HEK293 (cell line): ENCODE measurements at regions not wholly inside any gene's neighbourhood (a gene's known extent, or its start where the extent isn't known, plus 50 kb on each side); places are given as distances from the start of the nearest gene placed in this dataset.

Experiments
- CTCF ChIA-PET: fragments of 350-600 bp; formaldehyde crosslinking; extraction: SDS; loops from one replicate; lab custom pipeline; 2021; ENCODE audit warnings: antibody characterized with exemption; lab: Yijun Ruan, JAX
- POLR2A ChIA-PET: fragments of 300-600 bp; formaldehyde crosslinking; extraction: SDS; loops from one replicate; lab custom pipeline; 2020; ENCODE audit warnings: antibody characterized with exemption, inconsistent platforms; lab: Yijun Ruan, JAX
- H3K27ac ChIP-seq: fragments of 200-500 bp; sonication (Bioruptor generic); 2 replicates; pipeline ENCODE4 v1.5.1; 2014; ENCODE audit warnings: low read depth, low read length, control low read depth, inconsistent platforms; ENCODE audit errors: extremely low read depth
- H3K36me3 ChIP-seq, 2 experiments: fragments of 200-500 bp in 1 of 2; sonication (Bioruptor generic) in 1 of 2; 1 replicate in 1 of 2; 2 replicates in 1 of 2; pipeline ENCODE4 v1.5.1; 2014 to 2017; ENCODE audit warnings: inconsistent platforms in 2 of 2, low read length in 2 of 2; ENCODE audit not compliant: control insufficient read depth in 2 of 2, insufficient read depth in 1 of 2
- H3K4me1 ChIP-seq: fragments of 200-500 bp; sonication (Bioruptor generic); 2 replicates; pipeline ENCODE4 v1.5.1; 2014; ENCODE audit warnings: mild to moderate bottlenecking, low read length, inconsistent platforms; ENCODE audit not compliant: control insufficient read depth, insufficient read depth
- H3K4me3 ChIP-seq: 2 replicates; pipeline ENCODE4 v1.5.1; 2011; ENCODE audit warnings: low read depth, mild to moderate bottlenecking, control low read depth, low read length, moderate library complexity
- H3K9me3 ChIP-seq: fragments of 200-500 bp; sonication (Bioruptor generic); 2 replicates; pipeline ENCODE4 v1.5.1; 2014; ENCODE audit warnings: low read depth, low read length, inconsistent platforms; ENCODE audit not compliant: control insufficient read depth, insufficient read depth
- GFI1B ChIP-seq: fragments of 450-650 bp; formaldehyde crosslinking; IDR thresholded peaks from 2 replicates; pipeline ENCODE4 v1.5.1; 2016; ENCODE audit warnings: missing biosample characterization, missing genetic modification characterization
- GLI2 ChIP-seq: fragments of 450-650 bp; formaldehyde crosslinking; IDR thresholded peaks from 2 replicates; pipeline ENCODE4; 2017; ENCODE audit warnings: missing biosample characterization, missing genetic modification characterization, low read depth, borderline replicate concordance
- GLIS2 ChIP-seq: fragments of 450-650 bp; formaldehyde crosslinking; IDR thresholded peaks from 2 replicates; pipeline ENCODE4 v1.5.1; 2016; ENCODE audit warnings: missing biosample characterization, missing genetic modification characterization
- SP3 ChIP-seq: fragments of 450-650 bp; formaldehyde crosslinking; IDR thresholded peaks from 2 replicates; pipeline ENCODE4 v1.5.1; 2016; ENCODE audit warnings: missing biosample characterization, missing genetic modification characterization
- TRIM28 ChIP-seq: IDR thresholded peaks from 2 replicates; pipeline ENCODE4 v1.6.1; 2011; ENCODE audit warnings: low read length, control low read depth, borderline replicate concordance
- ZBTB1 ChIP-seq: fragments of 450-650 bp; formaldehyde crosslinking; IDR thresholded peaks from 2 replicates; pipeline ENCODE4 v1.5.1; 2016; ENCODE audit warnings: missing biosample characterization, missing genetic modification characterization
- ZNF133 ChIP-seq: fragments of 450-650 bp; formaldehyde crosslinking; IDR thresholded peaks from 2 replicates; pipeline ENCODE4 v1.5.1; 2016; ENCODE audit warnings: missing biosample characterization, missing genetic modification characterization
- ZNF223 ChIP-seq: fragments of 450-650 bp; formaldehyde crosslinking; IDR thresholded peaks from 2 replicates; pipeline ENCODE4 v1.5.1; 2016; ENCODE audit warnings: missing biosample characterization, missing genetic modification characterization
- ZNF292 ChIP-seq: fragments of 450-650 bp; formaldehyde crosslinking; IDR thresholded peaks from 2 replicates; pipeline ENCODE4 v1.5.1; 2016; ENCODE audit warnings: low read depth, missing biosample characterization, missing genetic modification characterization, borderline replicate concordance
- ZNF37A ChIP-seq: fragments of 450-650 bp; IDR thresholded peaks from 2 replicates; pipeline ENCODE4 v1.5.1; 2018; ENCODE audit warnings: missing biosample characterization, missing genetic modification characterization
- ZNF423 ChIP-seq: fragments of 450-650 bp; formaldehyde crosslinking; IDR thresholded peaks from 2 replicates; pipeline ENCODE4 v1.5.1; 2016; ENCODE audit warnings: missing biosample characterization, missing genetic modification characterization
- ZNF473 ChIP-seq: fragments of 450-650 bp; formaldehyde crosslinking; IDR thresholded peaks from 2 replicates; pipeline ENCODE4 v1.5.1; 2017; ENCODE audit warnings: missing biosample characterization, missing genetic modification characterization
- ZNF510 ChIP-seq: fragments of 450-650 bp; formaldehyde crosslinking; IDR thresholded peaks from 2 replicates; pipeline ENCODE4 v1.5.1; 2018; ENCODE audit warnings: mild to moderate bottlenecking, missing genetic modification characterization, missing biosample characterization; ENCODE audit not compliant: insufficient replicate concordance
- ZNF529 ChIP-seq: fragments of 450-650 bp; formaldehyde crosslinking; IDR thresholded peaks from 2 replicates; pipeline ENCODE4 v1.5.1; 2017; ENCODE audit warnings: missing genetic modification characterization, missing biosample characterization; ENCODE audit not compliant: insufficient replicate concordance
- ZNF549 ChIP-seq: fragments of 450-650 bp; IDR thresholded peaks from 2 replicates; pipeline ENCODE4 v1.5.1; 2018; ENCODE audit warnings: missing biosample characterization, missing genetic modification characterization, mild to moderate bottlenecking, inconsistent platforms, moderate library complexity
- ZNF571 ChIP-seq: fragments of 450-650 bp; formaldehyde crosslinking; IDR thresholded peaks from 2 replicates; pipeline ENCODE4 v1.5.0; 2017; ENCODE audit warnings: missing biosample characterization, missing genetic modification characterization
- ZNF623 ChIP-seq: fragments of 450-650 bp; formaldehyde crosslinking; IDR thresholded peaks from 2 replicates; pipeline ENCODE4 v1.5.1; 2016; ENCODE audit warnings: missing biosample characterization, missing genetic modification characterization
- ZNF658 ChIP-seq: fragments of 450-650 bp; formaldehyde crosslinking; IDR thresholded peaks from 2 replicates; pipeline ENCODE4; 2016; ENCODE audit warnings: missing biosample characterization, missing genetic modification characterization
- ZNF707 ChIP-seq: fragments of 450-650 bp; formaldehyde crosslinking; IDR thresholded peaks from 2 replicates; pipeline ENCODE4 v1.5.1; 2016; ENCODE audit warnings: missing biosample characterization, missing genetic modification characterization
- ZNF791 ChIP-seq: fragments of 450-650 bp; formaldehyde crosslinking; IDR thresholded peaks from 2 replicates; pipeline ENCODE4 v1.5.1; 2016; ENCODE audit warnings: missing biosample characterization, missing genetic modification characterization
- ZSCAN16 ChIP-seq: fragments of 450-650 bp; formaldehyde crosslinking; IDR thresholded peaks from 2 replicates; pipeline ENCODE4 v1.5.1; 2016; ENCODE audit warnings: missing biosample characterization, missing genetic modification characterization
- TF ChIP-seq, protein P1 (sequence below): IDR thresholded peaks from 2 replicates; pipeline ENCODE4 v1.6.1; 2011; ENCODE audit warnings: mild to moderate bottlenecking, low read depth, low read length, borderline replicate concordance
- TF ChIP-seq, protein P2 (sequence below): fragments of 450-650 bp; formaldehyde crosslinking; IDR thresholded peaks from 2 replicates; pipeline ENCODE4 v1.5.1; 2016; ENCODE audit warnings: missing biosample characterization, missing genetic modification characterization
- TF ChIP-seq, protein P3 (sequence below): fragments of 450-650 bp; formaldehyde crosslinking; IDR thresholded peaks from 2 replicates; pipeline ENCODE4 v1.5.1; 2016; ENCODE audit warnings: missing biosample characterization, missing genetic modification characterization
- TF ChIP-seq, protein P4 (sequence below): fragments of 450-650 bp; IDR thresholded peaks from 2 replicates; pipeline ENCODE4 v1.5.1; 2018; ENCODE audit warnings: missing biosample characterization, mild to moderate bottlenecking, missing genetic modification characterization
- TF ChIP-seq, protein P5 (sequence below): fragments of 450-650 bp; formaldehyde crosslinking; IDR thresholded peaks from 2 replicates; pipeline ENCODE4 v1.5.1; 2016; ENCODE audit warnings: missing biosample characterization, missing genetic modification characterization

DNA sequence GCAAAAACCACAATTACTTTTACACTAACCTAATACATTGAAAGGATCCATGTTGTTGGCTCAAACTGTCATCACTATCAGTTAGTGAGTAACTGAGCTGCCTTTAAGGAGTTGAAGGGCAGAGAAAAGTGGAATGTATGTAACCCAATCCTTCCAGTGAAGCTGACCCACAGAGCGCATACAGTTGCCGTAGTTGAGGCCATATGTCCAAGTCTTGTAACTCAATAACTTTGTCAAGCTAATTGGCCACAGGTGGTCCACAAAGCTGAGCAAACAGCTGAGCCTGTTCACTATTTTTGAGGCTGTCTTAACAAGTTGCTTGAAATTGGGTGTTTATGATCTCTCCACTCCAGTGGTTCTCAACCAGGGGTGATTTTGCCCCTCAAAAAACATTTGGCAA is 169.0 kb upstream of the SLC24A5 start:
- no peaks in the 10 kb centered on the region for H3K9me3 ChIP-seq
- H3K4me1 ChIP-seq = no peaks in the 10 kb centered on the region
- H3K36me3 ChIP-seq = no peaks in the 10 kb centered on the region
- H3K27ac ChIP-seq = no peak overlapping the region
- no peak for TF ChIP-seq SP3 (tag by site-specific recombination)
- no peak for TF ChIP-seq ZNF707 (tag by site-specific recombination)
- TF ChIP-seq ZNF37A = no peak
- no peak for TF ChIP-seq ZNF791 (tag by site-specific recombination)
- TF ChIP-seq ZNF423 = no peak
- no peak for TF ChIP-seq GLIS2 (tag by site-specific recombination)
- TF ChIP-seq ZNF292 = no peak
- TF ChIP-seq ZNF473 (tag by site-specific recombination) = no peak
- POLR2A ChIA-PET = no interaction called here
- CTCF ChIA-PET = interaction anchor here (0.6 kb wide), 1 partner anchor 141 kb away, joined by 3 read pairs; no protein-coding TSS in a partner anchor
- H3K4me3 ChIP-seq = no peak overlapping the region

DNA sequence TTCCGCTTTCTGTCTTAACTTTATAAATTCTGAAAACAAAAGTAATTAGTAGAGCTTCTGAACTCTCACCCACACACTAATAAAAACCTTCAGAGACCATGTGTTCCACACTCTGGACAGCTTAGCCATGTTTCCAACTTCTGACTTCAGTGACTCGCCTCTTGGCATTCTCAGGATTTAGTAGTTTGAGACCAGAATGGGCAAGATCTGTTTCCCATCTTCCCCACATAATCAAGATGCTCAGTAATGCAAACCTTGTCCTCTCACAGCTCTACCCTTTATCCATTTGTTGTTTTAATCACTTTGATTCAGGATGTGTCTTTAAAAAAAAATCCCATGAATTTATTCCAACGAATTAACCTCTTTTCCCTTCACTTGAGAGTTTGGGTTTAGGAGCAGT is 166.6 kb upstream of the SLC24A5 start:
- Histone ChIP-seq H3K4me3 (no peak overlapping the region), H3K4me1 (no peaks in the 10 kb centered on the region), H3K9me3 (no peaks in the 10 kb centered on the region), H3K27ac (no peak overlapping the region), H3K36me3 (no peaks in the 10 kb centered on the region)
- no peak for TF ChIP-seq ZNF529
- TF ChIP-seq, protein P1, sequence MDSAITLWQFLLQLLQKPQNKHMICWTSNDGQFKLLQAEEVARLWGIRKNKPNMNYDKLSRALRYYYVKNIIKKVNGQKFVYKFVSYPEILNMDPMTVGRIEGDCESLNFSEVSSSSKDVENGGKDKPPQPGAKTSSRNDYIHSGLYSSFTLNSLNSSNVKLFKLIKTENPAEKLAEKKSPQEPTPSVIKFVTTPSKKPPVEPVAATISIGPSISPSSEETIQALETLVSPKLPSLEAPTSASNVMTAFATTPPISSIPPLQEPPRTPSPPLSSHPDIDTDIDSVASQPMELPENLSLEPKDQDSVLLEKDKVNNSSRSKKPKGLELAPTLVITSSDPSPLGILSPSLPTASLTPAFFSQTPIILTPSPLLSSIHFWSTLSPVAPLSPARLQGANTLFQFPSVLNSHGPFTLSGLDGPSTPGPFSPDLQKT = no peak
- TF ChIP-seq, protein P2, sequence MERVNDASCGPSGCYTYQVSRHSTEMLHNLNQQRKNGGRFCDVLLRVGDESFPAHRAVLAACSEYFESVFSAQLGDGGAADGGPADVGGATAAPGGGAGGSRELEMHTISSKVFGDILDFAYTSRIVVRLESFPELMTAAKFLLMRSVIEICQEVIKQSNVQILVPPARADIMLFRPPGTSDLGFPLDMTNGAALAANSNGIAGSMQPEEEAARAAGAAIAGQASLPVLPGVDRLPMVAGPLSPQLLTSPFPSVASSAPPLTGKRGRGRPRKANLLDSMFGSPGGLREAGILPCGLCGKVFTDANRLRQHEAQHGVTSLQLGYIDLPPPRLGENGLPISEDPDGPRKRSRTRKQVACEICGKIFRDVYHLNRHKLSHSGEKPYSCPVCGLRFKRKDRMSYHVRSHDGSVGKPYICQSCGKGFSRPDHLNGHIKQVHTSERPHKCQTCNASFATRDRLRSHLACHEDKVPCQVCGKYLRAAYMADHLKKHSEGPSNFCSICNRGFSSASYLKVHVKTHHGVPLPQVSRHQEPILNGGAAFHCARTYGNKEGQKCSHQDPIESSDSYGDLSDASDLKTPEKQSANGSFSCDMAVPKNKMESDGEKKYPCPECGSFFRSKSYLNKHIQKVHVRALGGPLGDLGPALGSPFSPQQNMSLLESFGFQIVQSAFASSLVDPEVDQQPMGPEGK (tag by site-specific recombination) = no peak
- ChIA-PET POLR2A (no interaction called here), CTCF (no interaction called here)

DNA sequence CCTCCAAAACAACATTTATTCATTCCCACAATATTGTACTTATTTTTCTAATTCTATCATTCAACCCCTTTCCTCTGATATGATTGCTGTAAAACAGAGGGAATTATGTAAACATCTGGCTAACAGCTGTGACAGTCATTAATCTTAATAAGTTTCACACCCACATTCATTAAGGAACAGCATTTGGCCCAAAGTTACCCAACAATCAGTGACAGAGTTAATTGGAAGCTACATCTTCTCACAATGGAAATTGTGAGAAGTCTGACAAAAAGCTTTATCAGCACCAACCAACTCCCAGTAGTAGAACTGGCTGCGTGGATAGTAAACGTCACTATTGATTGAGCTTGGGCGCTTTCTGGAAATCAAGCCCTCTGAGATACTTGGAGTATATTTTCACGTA is 165.8 kb upstream of the SLC24A5 start:
- ChIA-PET CTCF (interaction anchor here (1.0 kb wide), 1 partner anchor 238 kb away, joined by 3 read pairs; the partner anchor contains the start of gene SEMA6D), POLR2A (no interaction called here)
- no peaks in the 10 kb centered on the region for H3K4me1 ChIP-seq
- no peak overlapping the region for H3K4me3 ChIP-seq
- H3K27ac ChIP-seq = no peak overlapping the region
- H3K9me3 ChIP-seq = no peaks in the 10 kb centered on the region
- no peaks in the 10 kb centered on the region for H3K36me3 ChIP-seq
- no peak for TF ChIP-seq ZNF223 (tag by site-specific recombination)
- TF ChIP-seq, protein P3, sequence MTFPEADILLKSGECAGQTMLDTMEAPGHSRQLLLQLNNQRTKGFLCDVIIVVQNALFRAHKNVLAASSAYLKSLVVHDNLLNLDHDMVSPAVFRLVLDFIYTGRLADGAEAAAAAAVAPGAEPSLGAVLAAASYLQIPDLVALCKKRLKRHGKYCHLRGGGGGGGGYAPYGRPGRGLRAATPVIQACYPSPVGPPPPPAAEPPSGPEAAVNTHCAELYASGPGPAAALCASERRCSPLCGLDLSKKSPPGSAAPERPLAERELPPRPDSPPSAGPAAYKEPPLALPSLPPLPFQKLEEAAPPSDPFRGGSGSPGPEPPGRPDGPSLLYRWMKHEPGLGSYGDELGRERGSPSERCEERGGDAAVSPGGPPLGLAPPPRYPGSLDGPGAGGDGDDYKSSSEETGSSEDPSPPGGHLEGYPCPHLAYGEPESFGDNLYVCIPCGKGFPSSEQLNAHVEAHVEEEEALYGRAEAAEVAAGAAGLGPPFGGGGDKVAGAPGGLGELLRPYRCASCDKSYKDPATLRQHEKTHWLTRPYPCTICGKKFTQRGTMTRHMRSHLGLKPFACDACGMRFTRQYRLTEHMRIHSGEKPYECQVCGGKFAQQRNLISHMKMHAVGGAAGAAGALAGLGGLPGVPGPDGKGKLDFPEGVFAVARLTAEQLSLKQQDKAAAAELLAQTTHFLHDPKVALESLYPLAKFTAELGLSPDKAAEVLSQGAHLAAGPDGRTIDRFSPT (tag by site-specific recombination) = no peak
- no peak for TF ChIP-seq TRIM28
- TF ChIP-seq GFI1B = no peak
- no peak for TF ChIP-seq GLI2 (tag by site-specific recombination)
- TF ChIP-seq ZNF549 = no peak
- TF ChIP-seq, protein P4, sequence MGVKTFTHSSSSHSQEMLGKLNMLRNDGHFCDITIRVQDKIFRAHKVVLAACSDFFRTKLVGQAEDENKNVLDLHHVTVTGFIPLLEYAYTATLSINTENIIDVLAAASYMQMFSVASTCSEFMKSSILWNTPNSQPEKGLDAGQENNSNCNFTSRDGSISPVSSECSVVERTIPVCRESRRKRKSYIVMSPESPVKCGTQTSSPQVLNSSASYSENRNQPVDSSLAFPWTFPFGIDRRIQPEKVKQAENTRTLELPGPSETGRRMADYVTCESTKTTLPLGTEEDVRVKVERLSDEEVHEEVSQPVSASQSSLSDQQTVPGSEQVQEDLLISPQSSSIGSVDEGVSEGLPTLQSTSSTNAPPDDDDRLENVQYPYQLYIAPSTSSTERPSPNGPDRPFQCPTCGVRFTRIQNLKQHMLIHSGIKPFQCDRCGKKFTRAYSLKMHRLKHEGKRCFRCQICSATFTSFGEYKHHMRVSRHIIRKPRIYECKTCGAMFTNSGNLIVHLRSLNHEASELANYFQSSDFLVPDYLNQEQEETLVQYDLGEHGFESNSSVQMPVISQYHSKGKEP (tag by site-specific recombination) = no peak
- no peak for TF ChIP-seq ZNF658 (tag by site-specific recombination)
- TF ChIP-seq ZSCAN16 (tag by site-specific recombination) = no peak
- TF ChIP-seq ZNF623 = no peak
- TF ChIP-seq GLIS2 (tag by site-specific recombination) = no peak
- TF ChIP-seq ZNF510 (tag by site-specific recombination) = no peak
- no peak for TF ChIP-seq ZNF571
- no peak for TF ChIP-seq ZNF133 (tag by site-specific recombination)
- TF ChIP-seq ZBTB1 (tag by site-specific recombination) = no peak
- TF ChIP-seq ZNF473 (tag by site-specific recombination) = no peak
- TF ChIP-seq, protein P5, sequence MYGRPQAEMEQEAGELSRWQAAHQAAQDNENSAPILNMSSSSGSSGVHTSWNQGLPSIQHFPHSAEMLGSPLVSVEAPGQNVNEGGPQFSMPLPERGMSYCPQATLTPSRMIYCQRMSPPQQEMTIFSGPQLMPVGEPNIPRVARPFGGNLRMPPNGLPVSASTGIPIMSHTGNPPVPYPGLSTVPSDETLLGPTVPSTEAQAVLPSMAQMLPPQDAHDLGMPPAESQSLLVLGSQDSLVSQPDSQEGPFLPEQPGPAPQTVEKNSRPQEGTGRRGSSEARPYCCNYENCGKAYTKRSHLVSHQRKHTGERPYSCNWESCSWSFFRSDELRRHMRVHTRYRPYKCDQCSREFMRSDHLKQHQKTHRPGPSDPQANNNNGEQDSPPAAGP (tag by site-specific recombination) = no peak
